ENCODE measurements at regions not wholly inside any gene's neighbourhood (a gene's known extent, or its start where the extent isn't known, plus 50 kb on each side); places are given as distances from the start of the nearest gene placed in this dataset.
"Not testable (repeated sequence)": the region's sequence is repeated elsewhere in the genome, so short reads cannot be mapped to it uniquely, and the experiment has no call there.

DNA sequence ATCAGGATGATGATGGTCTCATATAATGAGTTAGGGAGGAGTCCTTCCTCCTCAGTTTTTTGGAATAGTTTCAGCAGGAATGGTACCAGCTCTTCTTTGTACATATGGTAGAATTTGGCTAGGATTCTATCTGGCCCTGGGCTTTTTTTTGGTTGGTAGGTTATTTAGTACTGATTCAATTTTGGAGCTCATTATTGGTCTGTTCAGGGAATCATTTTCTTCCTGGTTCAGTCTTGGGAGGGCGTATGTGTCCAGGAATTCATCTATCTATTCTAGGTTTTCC lies 73.3 kb upstream of the BOD1L1 start:
- not testable (repeated sequence) for H3K27ac Mint-ChIP-seq; H4K20me1 ChIP-seq (replicated peaks; ENCODE audit: insufficient read depth); H3K36me3 ChIP-seq (ENCODE audit: insufficient read depth); H3K27me3 Mint-ChIP-seq (ENCODE audit: insufficient read depth, low read depth, poor library complexity); H3K4me2 ChIP-seq; H3K9me2 ChIP-seq (ENCODE audit: insufficient read depth); H2AFZ ChIP-seq; H3F3A ChIP-seq (replicated peaks; ENCODE audit: low read depth); H3K27me3 ChIP-seq (ENCODE audit: insufficient read depth); ATAC-seq; H3K4me3 ChIP-seq; H3K4me1 ChIP-seq (ENCODE audit: insufficient read depth); H3K4me1 Mint-ChIP-seq; H3K9me3 Mint-ChIP-seq; H3K4me3 Mint-ChIP-seq; H3K27ac ChIP-seq (ENCODE audit: low read depth); H3K79me2 ChIP-seq (replicated peaks; ENCODE audit: insufficient read depth); DNase-seq (ENCODE audit: low spot score); H3K36me3 Mint-ChIP-seq (ENCODE audit: low read depth)

DNA sequence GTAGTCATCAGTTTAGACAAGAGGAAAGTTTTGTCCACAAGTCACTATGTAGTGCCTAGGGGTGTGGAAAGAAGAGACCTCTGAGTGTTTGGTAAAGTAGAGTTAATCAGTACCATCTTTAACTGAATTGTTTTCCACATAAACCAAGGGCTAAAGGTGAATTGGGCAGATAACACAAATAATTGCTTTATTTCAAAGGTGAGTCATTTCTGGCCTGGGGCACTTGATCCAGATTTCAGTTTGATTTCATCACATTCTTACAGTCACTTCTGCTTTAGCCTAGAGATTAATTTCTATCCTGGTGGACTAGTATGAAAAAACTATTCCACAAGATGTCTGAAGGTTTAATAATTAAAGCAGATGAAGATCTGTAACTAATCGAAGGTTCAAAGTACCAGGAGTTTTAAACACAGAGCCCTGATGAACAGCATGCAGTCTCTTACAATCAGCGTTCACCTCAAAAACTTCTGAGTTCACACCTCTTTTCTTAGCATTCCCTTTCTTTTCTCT lies 74.5 kb upstream of the BOD1L1 start:
- H3K27ac Mint-ChIP-seq: no peak overlapping the region

DNA sequence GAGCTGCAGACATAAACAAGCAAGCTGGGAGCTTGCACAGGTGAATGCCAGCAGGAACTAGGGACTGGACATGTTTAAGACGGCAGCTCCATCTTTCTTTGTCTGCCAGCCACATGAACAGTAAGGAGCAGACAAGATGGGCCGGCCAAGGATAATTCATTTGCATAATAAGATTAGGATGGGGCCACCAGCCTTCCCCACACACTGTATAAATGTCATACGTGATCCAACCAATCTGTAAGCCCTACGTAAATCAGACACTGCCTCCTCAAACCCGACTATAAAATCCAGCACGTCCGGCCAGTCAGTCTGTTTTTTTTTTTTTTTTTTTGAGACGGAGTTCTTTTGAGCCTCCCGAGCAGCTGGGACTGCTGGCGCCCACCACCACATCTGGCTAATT lies 75.6 kb upstream of the BOD1L1 start:
- peaks cover 4% of the 10 kb centered on the region for H3K27me3 Mint-ChIP-seq (ENCODE audit: insufficient read depth, low read depth, poor library complexity)
- H3K9me3 Mint-ChIP-seq: no peaks in the 10 kb centered on the region; the same call in 2 of the 3 replicates
- Histone ChIP-seq H4K20me1 (replicated peaks; ENCODE audit: insufficient read depth) (no peaks in the 10 kb centered on the region), H3F3A (replicated peaks; ENCODE audit: low read depth) (no peaks in the 10 kb centered on the region), H3K27ac (ENCODE audit: low read depth) (no peak overlapping the region), H3K36me3 (ENCODE audit: insufficient read depth) (no peaks in the 10 kb centered on the region), H3K27me3 (ENCODE audit: insufficient read depth) (no peaks in the 10 kb centered on the region), H2AFZ (no peak overlapping the region), H3K9me2 (ENCODE audit: insufficient read depth) (no peaks in the 10 kb centered on the region), H3K4me3 (no peak overlapping the region), H3K4me2 (no peak overlapping the region), H3K4me1 (ENCODE audit: insufficient read depth) (no peaks in the 10 kb centered on the region), H3K79me2 (replicated peaks; ENCODE audit: insufficient read depth) (no peaks in the 10 kb centered on the region)
- H3K36me3 Mint-ChIP-seq (ENCODE audit: low read depth): no peaks in the 10 kb centered on the region
- no peak for ATAC-seq
- no peak overlapping the region for H3K4me3 Mint-ChIP-seq
- no peak for DNase-seq (ENCODE audit: low spot score)
- 0 out of 3 replicates have a peak, but pooled peaks cover 3% of the 10 kb centered on the region for H3K4me1 Mint-ChIP-seq
- no peak overlapping the region for H3K27ac Mint-ChIP-seq
- TF ChIP-seq, protein P1, sequence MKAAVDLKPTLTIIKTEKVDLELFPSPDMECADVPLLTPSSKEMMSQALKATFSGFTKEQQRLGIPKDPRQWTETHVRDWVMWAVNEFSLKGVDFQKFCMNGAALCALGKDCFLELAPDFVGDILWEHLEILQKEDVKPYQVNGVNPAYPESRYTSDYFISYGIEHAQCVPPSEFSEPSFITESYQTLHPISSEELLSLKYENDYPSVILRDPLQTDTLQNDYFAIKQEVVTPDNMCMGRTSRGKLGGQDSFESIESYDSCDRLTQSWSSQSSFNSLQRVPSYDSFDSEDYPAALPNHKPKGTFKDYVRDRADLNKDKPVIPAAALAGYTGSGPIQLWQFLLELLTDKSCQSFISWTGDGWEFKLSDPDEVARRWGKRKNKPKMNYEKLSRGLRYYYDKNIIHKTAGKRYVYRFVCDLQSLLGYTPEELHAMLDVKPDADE (IDR thresholded peaks at IDR 0.05): no peak
- TF ChIP-seq EZH2phosphoT487 (IDR thresholded peaks at IDR 0.05; ENCODE audit: unreplicated experiment) (no peak), CREB1 (CRISPR knock-in tag; IDR thresholded peaks at IDR 0.05; ENCODE audit: low read depth) (no peak), STAT1 (IDR thresholded peaks at IDR 0.05; ENCODE audit: unreplicated experiment) (no peak), ZNF331 (CRISPR knock-in tag; IDR thresholded peaks at IDR 0.05; ENCODE audit: low read depth) (no peak), POLR2AphosphoS5 (IDR thresholded peaks at IDR 0.05; ENCODE audit: low read depth) (no peak), NANOG (IDR thresholded peaks at IDR 0.05; ENCODE audit: borderline replicate concordance) (no peak)
- TF ChIP-seq, protein P2, sequence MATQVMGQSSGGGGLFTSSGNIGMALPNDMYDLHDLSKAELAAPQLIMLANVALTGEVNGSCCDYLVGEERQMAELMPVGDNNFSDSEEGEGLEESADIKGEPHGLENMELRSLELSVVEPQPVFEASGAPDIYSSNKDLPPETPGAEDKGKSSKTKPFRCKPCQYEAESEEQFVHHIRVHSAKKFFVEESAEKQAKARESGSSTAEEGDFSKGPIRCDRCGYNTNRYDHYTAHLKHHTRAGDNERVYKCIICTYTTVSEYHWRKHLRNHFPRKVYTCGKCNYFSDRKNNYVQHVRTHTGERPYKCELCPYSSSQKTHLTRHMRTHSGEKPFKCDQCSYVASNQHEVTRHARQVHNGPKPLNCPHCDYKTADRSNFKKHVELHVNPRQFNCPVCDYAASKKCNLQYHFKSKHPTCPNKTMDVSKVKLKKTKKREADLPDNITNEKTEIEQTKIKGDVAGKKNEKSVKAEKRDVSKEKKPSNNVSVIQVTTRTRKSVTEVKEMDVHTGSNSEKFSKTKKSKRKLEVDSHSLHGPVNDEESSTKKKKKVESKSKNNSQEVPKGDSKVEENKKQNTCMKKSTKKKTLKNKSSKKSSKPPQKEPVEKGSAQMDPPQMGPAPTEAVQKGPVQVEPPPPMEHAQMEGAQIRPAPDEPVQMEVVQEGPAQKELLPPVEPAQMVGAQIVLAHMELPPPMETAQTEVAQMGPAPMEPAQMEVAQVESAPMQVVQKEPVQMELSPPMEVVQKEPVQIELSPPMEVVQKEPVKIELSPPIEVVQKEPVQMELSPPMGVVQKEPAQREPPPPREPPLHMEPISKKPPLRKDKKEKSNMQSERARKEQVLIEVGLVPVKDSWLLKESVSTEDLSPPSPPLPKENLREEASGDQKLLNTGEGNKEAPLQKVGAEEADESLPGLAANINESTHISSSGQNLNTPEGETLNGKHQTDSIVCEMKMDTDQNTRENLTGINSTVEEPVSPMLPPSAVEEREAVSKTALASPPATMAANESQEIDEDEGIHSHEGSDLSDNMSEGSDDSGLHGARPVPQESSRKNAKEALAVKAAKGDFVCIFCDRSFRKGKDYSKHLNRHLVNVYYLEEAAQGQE (IDR thresholded peaks at IDR 0.05; ENCODE audit: unreplicated experiment): no peak

More for the DNA sequence above, 74.5 kb upstream of the BOD1L1 start:
- Mint-ChIP-seq H3K4me1 (0 out of 3 replicates have a peak, but pooled peaks cover 3% of the 10 kb centered on the region), H3K4me3 (no peak overlapping the region), H3K36me3 (ENCODE audit: low read depth) (no peaks in the 10 kb centered on the region), H3K27me3 (ENCODE audit: insufficient read depth, low read depth, poor library complexity) (peaks cover 4% of the 10 kb centered on the region), H3K9me3 (no peaks in the 10 kb centered on the region; the same call in 2 of the 3 replicates)
- Histone ChIP-seq H3K27me3 (ENCODE audit: insufficient read depth) (no peaks in the 10 kb centered on the region), H3K36me3 (ENCODE audit: insufficient read depth) (no peaks in the 10 kb centered on the region), H3K4me3 (no peak overlapping the region), H3K9me2 (ENCODE audit: insufficient read depth) (no peaks in the 10 kb centered on the region), H3K27ac (ENCODE audit: low read depth) (no peak overlapping the region), H3F3A (replicated peaks; ENCODE audit: low read depth) (no peaks in the 10 kb centered on the region), H4K20me1 (replicated peaks; ENCODE audit: insufficient read depth) (no peaks in the 10 kb centered on the region), H3K4me1 (ENCODE audit: insufficient read depth) (no peaks in the 10 kb centered on the region), H3K79me2 (replicated peaks; ENCODE audit: insufficient read depth) (no peaks in the 10 kb centered on the region), H2AFZ (no peak overlapping the region), H3K4me2 (no peak overlapping the region)
- no peak for ATAC-seq
- DNase-seq (ENCODE audit: low spot score): no peak
- no peak for TF ChIP-seq ZNF331 (CRISPR knock-in tag; IDR thresholded peaks at IDR 0.05; ENCODE audit: low read depth)
- TF ChIP-seq, protein P1 (IDR thresholded peaks at IDR 0.05): no peak
- no peak for TF ChIP-seq JUNB (IDR thresholded peaks at IDR 0.05; ENCODE audit: unreplicated experiment)
- no peak for TF ChIP-seq STAT1 (IDR thresholded peaks at IDR 0.05; ENCODE audit: unreplicated experiment)
- no peak for TF ChIP-seq NANOG (IDR thresholded peaks at IDR 0.05; ENCODE audit: borderline replicate concordance)
- TF ChIP-seq EZH2 (IDR thresholded peaks at IDR 0.05; ENCODE audit: low read depth, unreplicated experiment): no peak
- TF ChIP-seq, protein P3, sequence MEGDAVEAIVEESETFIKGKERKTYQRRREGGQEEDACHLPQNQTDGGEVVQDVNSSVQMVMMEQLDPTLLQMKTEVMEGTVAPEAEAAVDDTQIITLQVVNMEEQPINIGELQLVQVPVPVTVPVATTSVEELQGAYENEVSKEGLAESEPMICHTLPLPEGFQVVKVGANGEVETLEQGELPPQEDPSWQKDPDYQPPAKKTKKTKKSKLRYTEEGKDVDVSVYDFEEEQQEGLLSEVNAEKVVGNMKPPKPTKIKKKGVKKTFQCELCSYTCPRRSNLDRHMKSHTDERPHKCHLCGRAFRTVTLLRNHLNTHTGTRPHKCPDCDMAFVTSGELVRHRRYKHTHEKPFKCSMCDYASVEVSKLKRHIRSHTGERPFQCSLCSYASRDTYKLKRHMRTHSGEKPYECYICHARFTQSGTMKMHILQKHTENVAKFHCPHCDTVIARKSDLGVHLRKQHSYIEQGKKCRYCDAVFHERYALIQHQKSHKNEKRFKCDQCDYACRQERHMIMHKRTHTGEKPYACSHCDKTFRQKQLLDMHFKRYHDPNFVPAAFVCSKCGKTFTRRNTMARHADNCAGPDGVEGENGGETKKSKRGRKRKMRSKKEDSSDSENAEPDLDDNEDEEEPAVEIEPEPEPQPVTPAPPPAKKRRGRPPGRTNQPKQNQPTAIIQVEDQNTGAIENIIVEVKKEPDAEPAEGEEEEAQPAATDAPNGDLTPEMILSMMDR (conservative IDR thresholded peaks at IDR 0.05; ENCODE audit: low read depth in 2 of 2): no peak
- TF ChIP-seq CREB1 (CRISPR knock-in tag; IDR thresholded peaks at IDR 0.05; ENCODE audit: low read depth): no peak

Data from GM23338 (cell line).